Fibroblast of lung (primary cell): ENCODE measurements at regions not wholly inside any gene's neighbourhood (a gene's known extent, or its start where the extent isn't known, plus 50 kb on each side); places are given as distances from the start of the nearest gene placed in this dataset.

Experiments
- DNase-seq, 2 donors: peaks; one replicate each; pipeline versions ENCODE4 v3.0.0 to v3.0.0-alpha.2; 2010; ENCODE audit warnings: low read depth in 2 of 2
- H2AFZ ChIP-seq: 2 replicates; pipeline ENCODE4 v1.5.1; 2012; ENCODE audit warnings: low read length, control low read depth, inconsistent platforms
- H3K27ac ChIP-seq: 2 replicates; pipeline ENCODE4 v1.5.1; 2011; ENCODE audit warnings: low read length, control low read depth; ENCODE audit not compliant: insufficient read depth
- H3K27me3 ChIP-seq: 2 replicates; pipeline ENCODE4 v1.5.1; 2011; ENCODE audit warnings: mild to moderate bottlenecking, low read length; ENCODE audit not compliant: control insufficient read depth, insufficient read depth
- H3K36me3 ChIP-seq: 2 replicates; pipeline ENCODE4 v1.5.1; 2011; ENCODE audit warnings: low read length; ENCODE audit not compliant: control insufficient read depth, insufficient read depth
- H3K4me1 ChIP-seq: 2 replicates; pipeline ENCODE4 v1.5.1; 2011; ENCODE audit warnings: low read length; ENCODE audit not compliant: control insufficient read depth, insufficient read depth; ENCODE audit errors: extremely low read depth
- H3K4me2 ChIP-seq: 2 replicates; pipeline ENCODE4 v1.5.1; 2011; ENCODE audit warnings: low read length, control low read depth; ENCODE audit not compliant: insufficient read depth; ENCODE audit errors: extremely low read depth
- H3K4me3 ChIP-seq, 4 experiments: fragments of 200-600 bp in 1 of 4; sonication (generic) in 1 of 4; replicated peaks in 1 of 4; 2 replicates each; pipeline ENCODE4 v1.5.1; 2011 to 2016; ENCODE audit warnings: low read length in 4 of 4, low read depth in 3 of 4, mild to moderate bottlenecking in 3 of 4, control low read depth in 2 of 4, inconsistent platforms in 1 of 4, mixed read lengths in 1 of 4; ENCODE audit not compliant: insufficient read depth in 1 of 4; ENCODE audit errors: control extremely low read depth in 1 of 4
- H3K79me2 ChIP-seq: 2 replicates; pipeline ENCODE4 v1.5.1; 2012; ENCODE audit warnings: mild to moderate bottlenecking, low read length, inconsistent platforms; ENCODE audit not compliant: control insufficient read depth, insufficient read depth
- H3K9ac ChIP-seq: 2 replicates; pipeline ENCODE4 v1.5.1; 2011; ENCODE audit warnings: mild to moderate bottlenecking, low read length, control low read depth; ENCODE audit not compliant: insufficient read depth
- H3K9me3 ChIP-seq: 2 replicates; pipeline ENCODE4 v1.5.1; 2012; ENCODE audit warnings: low read depth, low read length; ENCODE audit not compliant: control insufficient read depth, insufficient read depth
- H4K20me1 ChIP-seq: 2 replicates; pipeline ENCODE4 v1.5.1; 2011; ENCODE audit warnings: low read length; ENCODE audit not compliant: control insufficient read depth, insufficient read depth; ENCODE audit errors: extremely low read depth
- CTCF ChIP-seq, 2 donors: IDR thresholded peaks in 1 of 2; conservative IDR thresholded peaks in 1 of 2; 1 replicate in 1 of 2; 2 replicates in 1 of 2; pipeline ENCODE4 v1.5.1; 2011 to 2012; ENCODE audit warnings: low read length in 2 of 2, control low read depth in 1 of 2, inconsistent platforms in 1 of 2, low read depth in 1 of 2, mild to moderate bottlenecking in 1 of 2
- EZH2 ChIP-seq: IDR thresholded peaks from 2 replicates; pipeline ENCODE4 v1.5.1; 2012; ENCODE audit warnings: low read length, control low read depth, mild to moderate bottlenecking; ENCODE audit errors: missing control alignments

DNA sequence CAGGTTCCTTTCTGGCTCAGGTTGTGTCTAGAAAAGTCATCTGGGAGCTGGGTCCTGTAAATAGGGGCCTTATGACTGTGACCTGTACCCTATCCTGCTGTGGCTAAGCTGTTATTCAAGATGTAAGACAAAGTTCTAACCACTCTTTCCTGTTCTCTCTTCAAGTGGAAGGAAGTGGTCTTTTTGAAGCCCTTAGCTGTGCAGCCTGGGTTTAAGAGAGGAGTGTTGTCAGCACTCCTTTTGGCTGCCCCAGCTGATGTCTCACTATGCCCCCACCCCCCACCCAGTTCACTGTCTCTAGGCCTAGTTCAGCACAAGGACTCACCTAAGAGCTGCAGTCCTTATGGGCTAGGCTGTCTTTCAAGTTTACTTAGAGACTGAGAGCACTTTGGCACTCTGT lies 1069.5 kb downstream of the FAM133A start:
- Histone ChIP-seq H3K9me3 (no peaks in the 10 kb centered on the region), H3K4me2 (no peak overlapping the region), H3K4me1 (no peaks in the 10 kb centered on the region), H3K9ac (no peak overlapping the region), H2AFZ (no peak overlapping the region), H3K4me3 (no peak overlapping the region), H4K20me1 (no peaks in the 10 kb centered on the region), H3K27me3 (no peaks in the 10 kb centered on the region), H3K27ac (no peak overlapping the region), H3K36me3 (no peaks in the 10 kb centered on the region), H3K79me2 (no peaks in the 10 kb centered on the region)
- no peak for DNase-seq
- TF ChIP-seq EZH2 (no peak), CTCF (conservative IDR thresholded peaks at IDR 0.05 in 1 of 2, IDR thresholded peaks at IDR 0.05 in 1 of 2; ENCODE audit: low read depth in 1 of 2, low read length in 2 of 2) (no peak)

DNA sequence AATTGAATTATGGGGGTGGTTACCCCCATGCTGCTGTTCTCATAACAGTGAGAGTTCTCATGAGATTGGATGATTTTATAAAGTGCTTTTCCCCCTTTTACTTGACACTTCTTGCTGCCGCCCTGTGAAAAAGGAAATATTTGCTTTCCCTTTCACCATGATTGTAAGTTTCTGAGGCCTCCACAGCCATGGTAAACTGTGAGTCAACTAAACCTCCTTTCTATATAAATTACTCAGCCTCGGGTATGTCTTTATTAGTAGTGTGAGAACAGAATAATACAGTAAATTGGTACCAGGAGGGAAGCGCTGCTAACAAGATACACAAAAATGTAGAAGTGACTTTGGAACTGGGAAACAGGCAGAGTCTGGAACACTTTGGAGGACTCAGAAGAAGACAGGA lies 1070.8 kb downstream of the FAM133A start:
- no peak overlapping the region for H3K4me3 ChIP-seq
- H3K27ac ChIP-seq, result no peak overlapping the region
- H3K4me2 ChIP-seq, result no peak overlapping the region
- no peaks in the 10 kb centered on the region for H3K79me2 ChIP-seq
- no peaks in the 10 kb centered on the region for H3K9me3 ChIP-seq
- no peaks in the 10 kb centered on the region for H3K36me3 ChIP-seq
- TF ChIP-seq CTCF (conservative IDR thresholded peaks at IDR 0.05 in 1 of 2, IDR thresholded peaks at IDR 0.05 in 1 of 2; ENCODE audit: low read depth in 1 of 2, low read length in 2 of 2), result no peak
- TF ChIP-seq EZH2, result no peak
- H2AFZ ChIP-seq, result no peak overlapping the region
- H3K9ac ChIP-seq, result no peak overlapping the region
- no peaks in the 10 kb centered on the region for H4K20me1 ChIP-seq
- no peak for DNase-seq
- no peaks in the 10 kb centered on the region for H3K4me1 ChIP-seq
- H3K27me3 ChIP-seq, result no peaks in the 10 kb centered on the region

DNA sequence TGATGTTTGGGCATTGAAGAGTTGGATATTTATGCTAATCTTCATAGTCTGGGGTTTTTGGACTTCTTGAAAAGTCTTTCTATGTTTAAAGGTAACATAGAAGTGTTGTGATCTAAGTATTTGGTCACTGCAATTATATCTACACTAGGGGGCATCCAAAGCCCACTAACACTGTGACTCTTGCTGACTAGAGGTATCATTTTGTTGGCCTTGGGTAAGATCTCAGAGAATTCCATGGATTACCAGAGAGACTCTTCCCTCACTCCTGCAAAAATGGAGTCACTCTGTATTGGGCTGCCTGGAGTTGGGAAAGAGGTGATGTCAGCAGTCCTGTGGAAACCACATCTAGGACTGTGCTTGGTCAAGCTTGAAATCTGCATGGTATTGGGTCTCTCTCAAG lies 1077.6 kb downstream of the FAM133A start:
- H4K20me1 ChIP-seq, result no peaks in the 10 kb centered on the region
- H3K79me2 ChIP-seq, result no peaks in the 10 kb centered on the region
- H3K4me2 ChIP-seq, result no peak overlapping the region
- no peak for DNase-seq
- TF ChIP-seq EZH2 (no peak), CTCF (conservative IDR thresholded peaks at IDR 0.05 in 1 of 2, IDR thresholded peaks at IDR 0.05 in 1 of 2; ENCODE audit: low read depth in 1 of 2, low read length in 2 of 2) (no peak)
- H2AFZ ChIP-seq, result no peak overlapping the region
- H3K9me3 ChIP-seq, result no peaks in the 10 kb centered on the region
- no peak overlapping the region for H3K4me3 ChIP-seq
- no peaks in the 10 kb centered on the region for H3K27me3 ChIP-seq
- no peak overlapping the region for H3K27ac ChIP-seq
- no peak overlapping the region for H3K9ac ChIP-seq
- H3K36me3 ChIP-seq, result no peaks in the 10 kb centered on the region
- H3K4me1 ChIP-seq, result no peaks in the 10 kb centered on the region
